Ishikawa (cell line): ENCODE measurements at regions not wholly inside any gene's neighbourhood (a gene's known extent, or its start where the extent isn't known, plus 50 kb on each side); places are given as distances from the start of the nearest gene placed in this dataset.

Experiments used
- CEBPB ChIP-seq: IDR thresholded peaks from 2 replicates; pipeline ENCODE4 v1.6.1; 2012
- CREB1 ChIP-seq: IDR thresholded peaks from 2 replicates; pipeline ENCODE4 v1.6.1; 2012; ENCODE audit warnings: low read depth
- EGR1 ChIP-seq: IDR thresholded peaks from 2 replicates; pipeline ENCODE4 v1.6.1; 2012
- EP300 ChIP-seq: IDR thresholded peaks from 2 replicates; pipeline ENCODE4 v1.6.1; 2012; ENCODE audit warnings: borderline replicate concordance
- FOXM1 ChIP-seq: IDR thresholded peaks from 2 replicates; pipeline ENCODE4 v1.6.1; 2012; ENCODE audit warnings: low read depth, borderline replicate concordance
- MAX ChIP-seq: IDR thresholded peaks from 2 replicates; pipeline ENCODE4 v1.6.1; 2012
- RAD21 ChIP-seq: IDR thresholded peaks from 2 replicates; pipeline ENCODE4 v1.6.1; 2012; ENCODE audit warnings: low read depth
- REST ChIP-seq: IDR thresholded peaks from 2 replicates; pipeline ENCODE4 v1.6.1; 2012; ENCODE audit warnings: low read depth, mild to moderate bottlenecking
- TAF1 ChIP-seq: IDR thresholded peaks from 2 replicates; pipeline ENCODE4 v1.6.1; 2012; ENCODE audit warnings: low read depth, mild to moderate bottlenecking
- TEAD4 ChIP-seq: IDR thresholded peaks from 2 replicates; pipeline ENCODE4 v1.6.1; 2012
- USF1 ChIP-seq: IDR thresholded peaks from 2 replicates; pipeline ENCODE4 v1.6.1; 2012
- YY1 ChIP-seq: IDR thresholded peaks from 2 replicates; pipeline ENCODE4 v1.6.1; 2012; ENCODE audit warnings: low read depth
- ZBTB7A ChIP-seq: IDR thresholded peaks from 2 replicates; pipeline ENCODE4 v1.6.1; 2012; ENCODE audit warnings: low read depth

GRCh38 chr1:61523229-61523628 is 201.7 kb downstream of the TM2D1 start:
- TF ChIP-seq EP300 (no peak), MAX (no peak), RAD21 (no peak), EGR1 (no peak), USF1 (no peak), TAF1 (no peak), YY1 (no peak), FOXM1 (no peak), CREB1 (no peak), ZBTB7A (no peak), REST (no peak), CEBPB (peak; percentile 24; the same call in 1 of the 2 replicates), TEAD4 (no peak)
